WERI-Rb-1 (cell line): ENCODE measurements at regions not wholly inside any gene's neighbourhood (a gene's known extent, or its start where the extent isn't known, plus 50 kb on each side); places are given as distances from the start of the nearest gene placed in this dataset.
"Not testable (repeated sequence)": the region's sequence is repeated elsewhere in the genome, so short reads cannot be mapped to it uniquely, and the experiment has no call there.

ENCODE experiments used
- DNase-seq: peaks from one replicate; pipeline ENCODE4 v3.0.0-alpha.2; 2020
- H3K27ac ChIP-seq: fragments of 250-450 bp; sonication (Bioruptor Pico); 2 replicates; pipeline ENCODE4 v1.5.1; 2020; ENCODE audit warnings: mild to moderate bottlenecking, moderate library complexity
- H3K27me3 ChIP-seq: fragments of 250-450 bp; sonication (Bioruptor Pico); 2 replicates; pipeline ENCODE4 v1.5.1; 2021; ENCODE audit warnings: mild to moderate bottlenecking, low read depth, moderate library complexity; ENCODE audit not compliant: insufficient read depth, severe bottlenecking
- H3K36me3 ChIP-seq: fragments of 250-450 bp; sonication (Bioruptor Pico); 2 replicates; pipeline ENCODE4 v1.5.1; 2020; ENCODE audit warnings: mild to moderate bottlenecking, moderate library complexity
- H3K4me3 ChIP-seq: 2 replicates; pipeline ENCODE4 v1.5.1; 2011; ENCODE audit warnings: low read depth, mild to moderate bottlenecking, control low read depth, low read length
- H3K9me3 ChIP-seq: fragments of 250-450 bp; sonication (Bioruptor Pico); 2 replicates; pipeline ENCODE4 v1.5.1; 2021; ENCODE audit warnings: mild to moderate bottlenecking, moderate library complexity; ENCODE audit not compliant: severe bottlenecking
- TF ChIP-seq, protein P1 (sequence below): IDR thresholded peaks from 2 replicates; pipeline ENCODE4 v1.5.1; 2011; ENCODE audit warnings: low read depth, mild to moderate bottlenecking, control low read depth, inconsistent platforms, low read length

DNA sequence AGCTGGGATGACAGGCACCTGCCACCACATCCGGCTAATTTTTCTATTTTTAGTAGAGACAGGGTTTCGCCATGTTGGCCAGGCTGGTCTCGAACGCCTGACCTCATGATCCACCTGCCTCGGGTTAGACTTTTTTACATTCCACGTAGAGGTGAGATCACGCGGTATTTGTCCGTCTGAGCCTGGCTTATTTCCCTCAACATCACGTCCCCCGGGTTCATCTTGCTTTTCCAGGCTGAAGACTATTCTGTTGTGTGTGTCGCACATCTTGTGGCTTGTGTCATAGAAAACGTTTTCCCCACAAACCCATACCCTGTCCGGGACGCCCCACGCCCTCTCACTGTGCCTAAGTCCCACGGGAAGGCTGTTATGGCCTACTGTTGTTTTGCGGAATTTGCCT, 185.3 kb downstream of the CRLF2 start:
- no peaks in the 10 kb centered on the region for H3K36me3 ChIP-seq
- no peak overlapping the region for H3K4me3 ChIP-seq
- no peak for DNase-seq
- peaks cover 3% of the 10 kb centered on the region for H3K9me3 ChIP-seq
- H3K27me3 ChIP-seq: peaks cover 56% of the 10 kb centered on the region
- TF ChIP-seq, protein P1, sequence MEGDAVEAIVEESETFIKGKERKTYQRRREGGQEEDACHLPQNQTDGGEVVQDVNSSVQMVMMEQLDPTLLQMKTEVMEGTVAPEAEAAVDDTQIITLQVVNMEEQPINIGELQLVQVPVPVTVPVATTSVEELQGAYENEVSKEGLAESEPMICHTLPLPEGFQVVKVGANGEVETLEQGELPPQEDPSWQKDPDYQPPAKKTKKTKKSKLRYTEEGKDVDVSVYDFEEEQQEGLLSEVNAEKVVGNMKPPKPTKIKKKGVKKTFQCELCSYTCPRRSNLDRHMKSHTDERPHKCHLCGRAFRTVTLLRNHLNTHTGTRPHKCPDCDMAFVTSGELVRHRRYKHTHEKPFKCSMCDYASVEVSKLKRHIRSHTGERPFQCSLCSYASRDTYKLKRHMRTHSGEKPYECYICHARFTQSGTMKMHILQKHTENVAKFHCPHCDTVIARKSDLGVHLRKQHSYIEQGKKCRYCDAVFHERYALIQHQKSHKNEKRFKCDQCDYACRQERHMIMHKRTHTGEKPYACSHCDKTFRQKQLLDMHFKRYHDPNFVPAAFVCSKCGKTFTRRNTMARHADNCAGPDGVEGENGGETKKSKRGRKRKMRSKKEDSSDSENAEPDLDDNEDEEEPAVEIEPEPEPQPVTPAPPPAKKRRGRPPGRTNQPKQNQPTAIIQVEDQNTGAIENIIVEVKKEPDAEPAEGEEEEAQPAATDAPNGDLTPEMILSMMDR: no peak
- H3K27ac ChIP-seq: no peak overlapping the region

DNA sequence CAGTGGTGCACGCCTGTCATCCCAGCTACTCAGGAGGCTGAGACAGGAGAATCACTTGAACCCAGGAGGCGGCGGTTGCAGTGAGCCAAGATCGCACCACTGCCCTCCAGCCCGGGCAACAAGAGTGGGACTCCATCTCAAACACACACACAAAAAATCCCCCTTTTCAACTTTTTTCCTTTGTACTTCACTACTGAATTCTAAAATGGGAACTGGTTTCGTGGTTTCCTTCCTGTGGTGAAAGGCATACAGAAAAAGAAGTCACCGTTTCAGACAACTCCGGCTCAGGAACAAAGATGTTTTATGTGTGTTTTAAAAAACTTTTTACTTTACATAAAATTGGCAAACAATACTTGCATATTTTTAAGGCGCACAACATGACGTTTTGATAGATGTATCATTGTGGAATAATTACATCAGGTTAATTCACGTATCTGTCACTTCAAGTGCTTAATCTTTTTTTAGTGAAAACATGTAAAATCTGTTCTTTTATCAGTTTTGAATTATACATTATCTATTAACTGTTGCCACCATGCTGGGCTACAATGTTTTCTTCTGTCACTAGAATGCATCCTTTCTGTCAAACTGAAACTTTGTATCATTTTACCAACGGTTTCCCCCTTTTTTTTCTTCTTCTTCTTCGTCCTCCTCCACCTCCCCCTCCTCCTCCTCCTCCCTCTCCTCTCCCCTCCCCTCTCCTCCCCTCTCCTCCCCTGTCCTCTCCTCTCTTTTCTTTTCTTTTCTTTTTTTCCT, 186.0 kb downstream of the CRLF2 start:
- peaks cover 6% of the 10 kb centered on the region for H3K9me3 ChIP-seq

DNA sequence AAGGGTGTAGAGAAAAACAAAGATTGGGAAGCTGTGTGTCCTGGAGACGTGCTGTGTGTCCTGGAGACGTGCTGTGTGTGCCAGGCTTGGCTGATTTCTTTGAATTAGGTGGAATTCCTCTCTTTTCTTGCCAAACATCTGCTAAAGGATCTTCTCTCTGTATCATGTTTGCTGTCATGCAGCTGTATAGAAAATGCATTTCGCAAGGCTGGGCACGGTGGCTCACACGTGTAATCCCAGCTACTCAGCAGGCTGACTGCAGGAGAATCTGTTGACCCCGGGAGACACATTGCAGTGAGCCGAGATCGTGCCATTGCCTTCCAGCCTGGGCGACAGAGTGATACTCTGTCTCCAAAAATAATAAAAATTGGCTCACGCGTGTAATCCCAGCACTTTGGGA, 187.0 kb downstream of the CRLF2 start:
- H3K27ac ChIP-seq: no peak overlapping the region
- no peak overlapping the region for H3K4me3 ChIP-seq
- DNase-seq: no peak
- TF ChIP-seq, protein P1: no peak
- H3K27me3 ChIP-seq: peaks cover 43% of the 10 kb centered on the region
- no peaks in the 10 kb centered on the region for H3K36me3 ChIP-seq
- H3K9me3 ChIP-seq: peaks cover 9% of the 10 kb centered on the region

More for the DNA sequence above, 186.0 kb downstream of the CRLF2 start:
- TF ChIP-seq, protein P1: no peak
- DNase-seq: no peak
- H3K27me3 ChIP-seq: peaks cover 49% of the 10 kb centered on the region
- no peak overlapping the region for H3K4me3 ChIP-seq
- H3K36me3 ChIP-seq: no peaks in the 10 kb centered on the region
- H3K27ac ChIP-seq: no peak overlapping the region

DNA sequence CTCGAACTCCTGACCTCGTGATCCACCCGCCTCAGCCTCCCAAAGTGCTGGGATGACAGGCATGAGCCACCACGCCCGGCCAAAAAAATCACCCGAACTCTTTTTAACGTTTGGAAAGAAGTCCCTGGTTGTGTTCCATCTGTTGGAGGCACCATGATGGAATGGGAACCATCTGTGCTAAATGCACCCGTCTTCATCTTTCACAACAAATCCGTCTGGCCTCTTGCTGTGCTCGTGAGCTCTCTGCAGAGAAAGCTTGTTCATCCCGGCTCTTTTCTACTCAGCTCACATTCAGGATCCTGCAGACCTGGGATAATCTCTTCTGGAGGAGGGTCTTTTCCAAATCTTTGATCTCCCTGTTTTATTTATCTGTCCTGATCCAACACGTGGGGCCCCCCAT, 188.8 kb downstream of the CRLF2 start:
- Histone ChIP-seq H3K4me3 (no peak overlapping the region), H3K9me3 (peaks cover 10% of the 10 kb centered on the region), H3K36me3 (no peaks in the 10 kb centered on the region)

DNA sequence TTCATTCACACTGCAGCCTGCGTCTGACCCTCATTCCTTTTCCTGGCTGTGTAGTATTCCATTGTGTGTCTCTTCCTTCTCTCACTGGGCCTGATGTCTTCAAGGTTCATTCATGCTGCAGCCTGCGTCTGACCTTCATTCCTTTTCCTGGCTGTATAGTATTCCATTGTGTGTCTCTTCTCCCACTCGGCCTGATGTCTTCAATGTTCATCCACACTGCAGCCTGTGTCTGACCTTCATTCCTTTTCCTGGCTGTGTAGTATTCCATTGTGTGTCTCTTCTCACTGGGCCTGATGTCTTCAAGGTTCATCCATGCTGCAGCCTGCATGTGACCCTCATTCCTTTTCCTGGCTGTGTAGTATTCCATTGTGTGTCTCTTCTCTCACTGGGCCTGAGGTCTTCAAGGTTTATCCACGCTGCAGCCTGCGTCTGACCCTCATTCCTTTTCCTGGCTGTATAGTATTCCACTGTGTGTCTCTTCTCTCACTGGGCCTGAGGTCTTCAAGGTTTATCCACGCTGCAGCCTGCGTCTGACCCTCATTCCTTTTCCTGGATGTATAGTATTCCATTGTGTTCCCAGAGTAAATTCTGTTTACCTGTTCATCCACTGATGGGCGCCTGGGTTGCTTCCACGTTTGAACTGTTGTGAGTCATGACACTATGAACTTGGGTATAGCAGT, 191.0 kb downstream of the CRLF2 start:
- not testable (repeated sequence) for H3K27ac ChIP-seq, H3K36me3 ChIP-seq, DNase-seq, H3K4me3 ChIP-seq
- Histone ChIP-seq H3K27me3 (peaks cover 44% of the 10 kb centered on the region), H3K9me3 (peaks cover 13% of the 10 kb centered on the region)

More for the DNA sequence above, 188.8 kb downstream of the CRLF2 start:
- TF ChIP-seq, protein P1: no peak
- DNase-seq: no peak
- Histone ChIP-seq H3K27me3 (peaks cover 37% of the 10 kb centered on the region), H3K27ac (no peak overlapping the region)

DNA sequence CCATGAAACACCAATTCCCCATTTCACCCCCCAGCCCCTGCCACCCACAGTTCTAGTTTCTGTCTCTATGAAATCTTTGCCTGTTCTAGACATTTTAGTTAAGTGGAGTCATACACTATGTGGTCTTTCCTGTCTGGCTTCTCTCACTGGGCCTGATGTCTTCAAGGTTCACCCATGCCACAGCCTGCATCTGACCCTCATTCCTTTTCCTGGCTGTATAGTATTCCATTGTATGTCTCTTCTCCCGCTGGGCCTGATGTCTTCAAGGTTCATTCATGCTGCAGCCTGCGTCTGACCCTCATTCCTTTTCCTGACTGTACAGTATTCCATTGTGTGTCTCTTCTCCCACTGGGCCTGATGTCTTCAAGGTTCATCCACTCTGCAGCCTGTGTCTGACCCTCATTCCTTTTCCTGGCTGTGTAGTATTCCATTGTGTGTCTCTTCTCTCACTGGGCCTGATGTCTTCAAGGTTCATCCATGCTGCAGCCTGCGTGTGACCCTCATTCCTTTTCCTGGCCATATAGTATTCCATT, 191.7 kb downstream of the CRLF2 start:
- TF ChIP-seq, protein P1: no peak
- no peak for DNase-seq
- peaks cover 13% of the 10 kb centered on the region for H3K9me3 ChIP-seq
- no peak overlapping the region for H3K4me3 ChIP-seq
- peaks cover 47% of the 10 kb centered on the region for H3K27me3 ChIP-seq
- no peak overlapping the region for H3K27ac ChIP-seq
- H3K36me3 ChIP-seq: no peaks in the 10 kb centered on the region

DNA sequence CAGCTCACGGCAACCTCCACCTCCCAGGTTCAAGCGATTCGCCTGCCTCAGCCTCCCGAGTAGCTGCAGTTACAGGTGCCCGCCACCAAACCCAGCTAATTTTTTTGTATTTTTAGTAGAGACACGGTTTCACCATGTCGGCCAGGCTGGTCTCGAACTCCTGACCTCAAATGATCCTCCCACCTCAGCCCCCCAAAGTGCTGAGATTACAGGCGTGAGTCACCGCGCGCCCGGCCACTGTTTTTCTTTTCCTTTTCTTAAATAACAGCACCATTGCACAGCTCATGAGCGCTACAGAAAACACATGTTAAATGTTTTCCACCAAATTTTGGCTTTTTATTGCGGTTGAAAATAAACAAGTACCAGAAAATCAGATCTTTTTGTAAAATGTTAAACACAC, 195.5 kb downstream of the CRLF2 start:
- H3K27me3 ChIP-seq: peaks cover 51% of the 10 kb centered on the region
- DNase-seq, H3K36me3 ChIP-seq, H3K4me3 ChIP-seq, H3K9me3 ChIP-seq, H3K27ac ChIP-seq: not testable (repeated sequence)

DNA sequence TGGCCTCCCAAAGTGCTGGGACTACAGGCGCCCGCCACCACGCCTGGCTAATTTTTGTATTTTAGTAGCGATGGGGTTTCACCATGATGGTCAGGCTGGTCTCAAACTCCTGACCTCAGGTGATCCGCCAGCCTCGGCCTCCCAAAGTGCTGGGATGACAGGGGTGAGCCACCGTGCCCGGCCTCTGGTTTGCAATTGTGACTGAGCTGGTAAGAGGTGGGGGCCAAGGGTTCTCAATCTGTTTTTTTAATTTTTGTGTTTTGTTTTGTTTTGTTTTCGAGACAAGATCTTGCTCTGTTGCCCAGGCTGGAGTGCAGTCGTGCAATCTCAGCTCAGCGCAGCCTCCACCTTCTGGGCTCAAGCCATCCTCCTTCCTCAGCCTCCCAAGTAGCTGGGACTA, 196.2 kb downstream of the CRLF2 start:
- not testable (repeated sequence) for H3K27ac ChIP-seq, DNase-seq, H3K36me3 ChIP-seq, H3K4me3 ChIP-seq, H3K9me3 ChIP-seq
- peaks cover 51% of the 10 kb centered on the region for H3K27me3 ChIP-seq
